HG03575 (cell line): ENCODE measurements at regions not wholly inside any gene's neighbourhood (a gene's known extent, or its start where the extent isn't known, plus 50 kb on each side); places are given as distances from the start of the nearest gene placed in this dataset.
"Not testable (repeated sequence)": the region's sequence is repeated elsewhere in the genome, so short reads cannot be mapped to it uniquely, and the experiment has no call there.

Experiments used
- ATAC-seq: cut with Tn5 transposase; IDR thresholded peaks from one replicate; pipeline ENCODE4 v1.9.1; 2021; ENCODE audit not compliant: unreplicated experiment, insufficient number of reproducible peaks, low FRiP score; ENCODE audit errors: extremely low read depth

- no peak for ATAC-seq
Observed at GRCh38 chr4:118410138-118410537, 57.3 kb upstream of the PRSS12 start.

- ATAC-seq = no peak
Observed at GRCh38 chr4:118417325-118417724, 64.5 kb upstream of the PRSS12 start.

- ATAC-seq = not testable (repeated sequence)
Observed at GRCh38 chr4:118417800-118418199, 65.0 kb upstream of the PRSS12 start.

- not testable (repeated sequence) for ATAC-seq
Observed at GRCh38 chr4:118418396-118418795, 65.6 kb upstream of the PRSS12 start.

- ATAC-seq = not testable (repeated sequence)
Observed at GRCh38 chr4:118419626-118420025, 66.8 kb upstream of the PRSS12 start.

GRCh38 chr4:118424062-118424461 is 71.3 kb upstream of the PRSS12 start:
- ATAC-seq = not testable (repeated sequence)

GRCh38 chr4:118428881-118429280 is 76.1 kb upstream of the PRSS12 start:
- ATAC-seq = not testable (repeated sequence)

GRCh38 chr4:118432359-118432758 is 79.6 kb upstream of the PRSS12 start:
- not testable (repeated sequence) for ATAC-seq

- ATAC-seq = not testable (repeated sequence)
Observed at GRCh38 chr4:118433612-118434375, 81.0 kb upstream of the PRSS12 start.

- not testable (repeated sequence) for ATAC-seq
Observed at GRCh38 chr4:118435415-118435814, 82.6 kb upstream of the PRSS12 start.

- not testable (repeated sequence) for ATAC-seq
Observed at GRCh38 chr4:118442115-118442837, 89.5 kb upstream of the PRSS12 start.

- not testable (repeated sequence) for ATAC-seq
Observed at GRCh38 chr4:118447397-118447796, 94.6 kb upstream of the PRSS12 start.

GRCh38 chr4:118454857-118455256 is 102.1 kb upstream of the PRSS12 start:
- ATAC-seq = not testable (repeated sequence)

GRCh38 chr4:118461435-118461834 is 108.6 kb upstream of the PRSS12 start:
- not testable (repeated sequence) for ATAC-seq

- ATAC-seq = not testable (repeated sequence)
Observed at GRCh38 chr4:118465831-118466230, 113.0 kb upstream of the PRSS12 start.

- not testable (repeated sequence) for ATAC-seq
Observed at GRCh38 chr4:118474001-118474626, 121.3 kb upstream of the PRSS12 start.

- ATAC-seq = not testable (repeated sequence)
Observed at GRCh38 chr4:118474771-118475170, 122.0 kb upstream of the PRSS12 start.

GRCh38 chr4:118475901-118476300 is 123.1 kb upstream of the PRSS12 start:
- not testable (repeated sequence) for ATAC-seq

- ATAC-seq = not testable (repeated sequence)
Observed at GRCh38 chr4:118477826-118478225, 125.0 kb upstream of the PRSS12 start.
